IMR-90 (cell line): ENCODE measurements at regions not wholly inside any gene's neighbourhood (a gene's known extent, or its start where the extent isn't known, plus 50 kb on each side); places are given as distances from the start of the nearest gene placed in this dataset.
A peak's percentile ranks its signal among the peaks of the same experiment; 100 is the strongest.

Experiments
- ATAC-seq: fragments of 200-7000 bp; cut with Tn5 transposase; 2 replicates; pipeline ENCODE4 v1.9.1; 2020; ENCODE audit warnings: low read depth, mild to moderate bottlenecking, moderate library complexity
- BruUV-seq: library from RNA; stranded (reverse); fragments of 400-500 nt; replicated peaks from 2 replicates; lab custom pipeline; 2021; lab: Mats Ljungman, UMichigan
- CTCF ChIA-PET: fragments of 300-600 bp; formaldehyde crosslinking; extraction: SDS; loops from one replicate; lab custom pipeline; 2021; ENCODE audit warnings: antibody characterized with exemption; lab: Yijun Ruan, JAX
- POLR2A ChIA-PET: fragments of 300-600 bp; sonication (Branson Sonifier 250); formaldehyde crosslinking; loops from one replicate; lab custom pipeline; 2022; ENCODE audit warnings: antibody characterized with exemption; ENCODE audit not compliant: unreplicated experiment; lab: Charles Lee
- DNase-seq: peaks from one replicate; pipeline ENCODE4 v3.0.0; 2013
- H2AFZ ChIP-seq: replicated peaks from 2 replicates; pipeline ENCODE3; 2013; ENCODE audit warnings: low read length, mild to moderate bottlenecking; ENCODE audit not compliant: poor library complexity
- H2AK5ac ChIP-seq: 2 replicates; pipeline ENCODE4 v1.6.1; 2013; ENCODE audit warnings: low read depth, low read length, inconsistent platforms
- H2AK9ac ChIP-seq: replicated peaks from 2 replicates; pipeline ENCODE3; 2013; ENCODE audit warnings: mild to moderate bottlenecking, low read depth, low read length, moderate library complexity; ENCODE audit not compliant: poor library complexity
- H2BK120ac ChIP-seq: 2 replicates; pipeline ENCODE4 v1.6.1; 2013; ENCODE audit warnings: low read depth, low read length, inconsistent platforms
- H2BK15ac ChIP-seq: 3 replicates; pipeline ENCODE4 v1.6.1; 2013; ENCODE audit warnings: low read depth, low read length, inconsistent platforms
- H2BK20ac ChIP-seq: 2 replicates; pipeline ENCODE4 v1.6.1; 2013; ENCODE audit warnings: low read depth, mild to moderate bottlenecking, inconsistent platforms, low read length, moderate library complexity
- H2BK5ac ChIP-seq: 2 replicates; pipeline ENCODE4 v1.6.1; 2013; ENCODE audit warnings: mild to moderate bottlenecking, low read depth, low read length, inconsistent platforms; ENCODE audit not compliant: poor library complexity, severe bottlenecking
- H3K14ac ChIP-seq: replicated peaks from 2 replicates; pipeline ENCODE4 v1.6.1; 2013; ENCODE audit warnings: low read depth, low read length, inconsistent platforms
- H3K18ac ChIP-seq: 2 replicates; pipeline ENCODE4 v1.6.1; 2013; ENCODE audit warnings: low read depth, low read length, control low read depth
- H3K23ac ChIP-seq: 2 replicates; pipeline ENCODE4 v1.6.1; 2013; ENCODE audit warnings: low read depth, low read length, inconsistent platforms
- H3K27ac ChIP-seq: 2 replicates; pipeline ENCODE4 v1.5.1; 2013; ENCODE audit warnings: mild to moderate bottlenecking, control low read depth, low read length; ENCODE audit not compliant: insufficient read depth
- H3K27me3 ChIP-seq: 2 replicates; pipeline ENCODE4 v1.6.1; 2013; ENCODE audit warnings: low read length; ENCODE audit not compliant: control insufficient read depth, insufficient read depth
- H3K36me3 ChIP-seq: 2 replicates; pipeline ENCODE4 v1.6.1; 2013; ENCODE audit warnings: low read length, mixed read lengths; ENCODE audit not compliant: control insufficient read depth, insufficient read depth
- H3K4ac ChIP-seq: 2 replicates; pipeline ENCODE4 v1.6.1; 2013; ENCODE audit warnings: low read depth, low read length, inconsistent platforms
- H3K4me1 ChIP-seq: 2 replicates; pipeline ENCODE4 v1.6.1; 2013; ENCODE audit warnings: low read length, mixed read lengths; ENCODE audit not compliant: control insufficient read depth, insufficient read depth
- H3K4me2 ChIP-seq: 2 replicates; pipeline ENCODE4 v1.6.1; 2013; ENCODE audit warnings: low read depth, mild to moderate bottlenecking, control low read depth, low read length, moderate library complexity
- H3K4me3 ChIP-seq: 2 replicates; pipeline ENCODE4 v1.5.1; 2013; ENCODE audit warnings: low read depth, mild to moderate bottlenecking, control low read depth, low read length, moderate library complexity; ENCODE audit not compliant: insufficient read depth
- H3K56ac ChIP-seq: 2 replicates; pipeline ENCODE4 v1.6.1; 2013; ENCODE audit warnings: low read length, inconsistent platforms; ENCODE audit not compliant: insufficient read depth; ENCODE audit errors: extremely low read depth
- H3K79me1 ChIP-seq, 2 experiments: 2 replicates each; pipeline ENCODE4 v1.6.1; 2013; ENCODE audit warnings: low read length in 2 of 2, inconsistent platforms in 1 of 2, low read depth in 1 of 2
- H3K9ac ChIP-seq: 2 replicates; pipeline ENCODE4 v1.6.1; 2013; ENCODE audit warnings: low read depth, low read length, control low read depth
- H3K9me1 ChIP-seq: 2 replicates; pipeline ENCODE4 v1.6.1; 2013; ENCODE audit warnings: low read length, inconsistent platforms; ENCODE audit not compliant: insufficient read depth
- H3K9me3 ChIP-seq: 2 replicates; pipeline ENCODE4 v1.6.1; 2013; ENCODE audit warnings: low read length; ENCODE audit not compliant: control insufficient read depth, insufficient read depth
- H4K20me1 ChIP-seq: 2 replicates; pipeline ENCODE4 v1.6.1; 2013; ENCODE audit warnings: low read length, inconsistent platforms; ENCODE audit not compliant: insufficient read depth
- H4K5ac ChIP-seq: 2 replicates; pipeline ENCODE4 v1.6.1; 2013; ENCODE audit warnings: mild to moderate bottlenecking, low read depth, low read length, control low read depth
- H4K8ac ChIP-seq, 2 experiments: 2 replicates each; pipeline ENCODE4 v1.6.1; 2013; ENCODE audit warnings: low read depth in 2 of 2, low read length in 2 of 2, control low read depth in 1 of 2, inconsistent platforms in 1 of 2
- H4K91ac ChIP-seq: 2 replicates; pipeline ENCODE4 v1.6.1; 2013; ENCODE audit warnings: low read depth, low read length, inconsistent platforms; ENCODE audit not compliant: insufficient read depth
- CEBPB ChIP-seq: IDR thresholded peaks from 2 replicates; pipeline ENCODE4 v1.6.1; 2012; ENCODE audit warnings: low read depth, low read length, improper control_type of control experiment
- FOS ChIP-seq: fragments of 150-350 bp; IDR thresholded peaks from 2 replicates; pipeline ENCODE4 v1.6.1; 2016; ENCODE audit warnings: low read depth, low read length
- POLR2A ChIP-seq: IDR thresholded peaks from 2 replicates; pipeline ENCODE4 v1.6.1; 2012; ENCODE audit warnings: mild to moderate bottlenecking, low read depth, low read length
- RAD21 ChIP-seq: IDR thresholded peaks from 2 replicates; pipeline ENCODE4 v1.6.1; 2012; ENCODE audit warnings: low read length, improper control_type of control experiment
- SMC3 ChIP-seq: fragments of 150-350 bp; IDR thresholded peaks from 2 replicates; pipeline ENCODE4 v1.6.1; 2016; ENCODE audit warnings: low read depth, mild to moderate bottlenecking, antibody characterized with exemption, low read length, moderate library complexity
- WGBS, 2 experiments: methylation state at CpG; one replicate each; pipeline versions ENCODE4 v1.1.5 to v1.1.7; 2013; ENCODE audit warnings: missing lambda C conversion rate in 2 of 2; ENCODE audit not compliant: insufficient read length in 1 of 2; ENCODE audit errors: extremely low coverage in 2 of 2; 5-methylcytosine and 5-hydroxymethylcytosine counted together
- dilution Hi-C: fragments of 300-500 bp; cut with HindIII; formaldehyde crosslinking; loops from one replicate; pipeline ENCODE4 v1.14.3; 2018; ENCODE audit warnings: low sequenced_read_pairs; ENCODE audit not compliant: unreplicated experiment
- in situ Hi-C: fragments of 300-500 bp; cut with MboI; formaldehyde crosslinking; loops from 3 replicates; pipeline ENCODE4 v1.14.3; 2019; ENCODE audit warnings: low sequenced_read_pairs, inconsistent platforms, mixed read lengths
- intact Hi-C: fragments of 100-400 bp; cut with micrococcal nuclease; formaldehyde crosslinking; loops from 2 replicates; pipeline ENCODE4 v1.10.0; 2022
- TF ChIP-seq, protein P1 (sequence below): fragments of 150-350 bp; IDR thresholded peaks from 2 replicates; pipeline ENCODE4 v1.6.1; 2016; ENCODE audit warnings: low read depth, mild to moderate bottlenecking, low read length, moderate library complexity, borderline replicate concordance

DNA sequence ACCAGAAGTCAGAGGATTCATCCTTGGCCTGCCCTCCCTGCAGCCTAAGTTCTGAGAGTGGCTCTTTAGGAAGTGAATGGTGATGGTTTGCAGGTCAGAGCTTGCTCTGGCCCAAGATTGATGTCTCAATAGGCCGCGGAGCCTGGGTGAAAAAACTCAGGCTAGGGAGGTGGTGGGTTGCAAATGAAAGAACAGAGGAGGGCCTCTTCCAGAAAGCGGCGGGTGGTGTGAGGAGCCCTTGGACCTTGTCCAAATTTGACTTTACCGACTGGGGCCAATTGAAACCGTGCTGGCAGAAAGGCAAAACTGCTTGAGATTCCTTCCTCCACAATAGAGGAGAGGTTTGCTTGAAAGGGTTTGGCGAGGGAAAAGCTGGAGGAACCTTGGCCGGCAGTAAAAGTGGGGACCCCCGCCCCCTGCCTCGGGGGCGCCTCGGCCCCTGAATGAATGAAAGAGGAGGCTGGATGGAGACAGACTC lies 331.3 kb downstream of the SEC14L1 start:
- BruUV-seq, result no TSS peak
- Histone ChIP-seq H3K9ac (no peak overlapping the region), H2BK15ac (no peak overlapping the region), H2AK5ac (peak overlapping the region; percentile 56; the same call in 1 of the 2 replicates), H2AK9ac (peak overlapping the region; percentile 68), H3K9me1 (peaks cover 70% of the 10 kb centered on the region), H3K9me3 (no peaks in the 10 kb centered on the region), H3K14ac (peak overlapping the region; percentile 78), H3K18ac (no peak overlapping the region; the same call in 1 of the 2 replicates), H3K4me1 (peaks cover 64% of the 10 kb centered on the region), H4K20me1 (peaks cover 98% of the 10 kb centered on the region), H3K56ac (peak overlapping the region; percentile 60; the same call in 1 of the 2 replicates), H3K4me3 (no peak overlapping the region), H2AFZ (no peak overlapping the region), H4K91ac (peak overlapping the region; percentile 66; the same call in 1 of the 2 replicates), H3K27me3 (no peaks in the 10 kb centered on the region), H4K8ac (peak overlapping the region in 1 of 2 experiments; percentile 26; a peak in 2 of 4 replicates), H2BK5ac (peak overlapping the region; percentile 0), H2BK120ac (peak overlapping the region; percentile 71), H3K4me2 (peak overlapping the region; percentile 48), H3K23ac (peak overlapping the region; percentile 94), H3K4ac (peak overlapping the region; percentile 47), H3K79me1 (peaks cover 51 to 99% of the 10 kb centered on the region in 2 experiments), H2BK20ac (peak overlapping the region; percentile 21), H4K5ac (no peak overlapping the region), H3K36me3 (peaks cover 15% of the 10 kb centered on the region; the same call in 1 of the 2 replicates), H3K27ac (peak overlapping the region; percentile 61)
- dilution Hi-C loops, result no loop called here
- CTCF ChIA-PET, result no interaction called here
- in situ Hi-C loops, result no loop called here
- POLR2A ChIA-PET, result no interaction called here
- TF ChIP-seq FOS, result no peak
- TF ChIP-seq RAD21, result no peak; the same call in 1 of the 2 replicates
- TF ChIP-seq, protein P1, sequence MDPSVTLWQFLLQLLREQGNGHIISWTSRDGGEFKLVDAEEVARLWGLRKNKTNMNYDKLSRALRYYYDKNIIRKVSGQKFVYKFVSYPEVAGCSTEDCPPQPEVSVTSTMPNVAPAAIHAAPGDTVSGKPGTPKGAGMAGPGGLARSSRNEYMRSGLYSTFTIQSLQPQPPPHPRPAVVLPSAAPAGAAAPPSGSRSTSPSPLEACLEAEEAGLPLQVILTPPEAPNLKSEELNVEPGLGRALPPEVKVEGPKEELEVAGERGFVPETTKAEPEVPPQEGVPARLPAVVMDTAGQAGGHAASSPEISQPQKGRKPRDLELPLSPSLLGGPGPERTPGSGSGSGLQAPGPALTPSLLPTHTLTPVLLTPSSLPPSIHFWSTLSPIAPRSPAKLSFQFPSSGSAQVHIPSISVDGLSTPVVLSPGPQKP, result no peak
- TF ChIP-seq SMC3, result no peak
- TF ChIP-seq CEBPB, result no peak
- no peak for TF ChIP-seq POLR2A
- ATAC-seq (peak; percentile 8; the same call in 1 of the 2 replicates), DNase-seq (peak; percentile 64)
- intact Hi-C loops, result no loop called here
- no CpG with 5 or more reads among the region's 12 CpGs for WGBS, 2 experiments
